ENCODE measurements at regions not wholly inside any gene's neighbourhood (a gene's known extent, or its start where the extent isn't known, plus 50 kb on each side); places are given as distances from the start of the nearest gene placed in this dataset.

DNA sequence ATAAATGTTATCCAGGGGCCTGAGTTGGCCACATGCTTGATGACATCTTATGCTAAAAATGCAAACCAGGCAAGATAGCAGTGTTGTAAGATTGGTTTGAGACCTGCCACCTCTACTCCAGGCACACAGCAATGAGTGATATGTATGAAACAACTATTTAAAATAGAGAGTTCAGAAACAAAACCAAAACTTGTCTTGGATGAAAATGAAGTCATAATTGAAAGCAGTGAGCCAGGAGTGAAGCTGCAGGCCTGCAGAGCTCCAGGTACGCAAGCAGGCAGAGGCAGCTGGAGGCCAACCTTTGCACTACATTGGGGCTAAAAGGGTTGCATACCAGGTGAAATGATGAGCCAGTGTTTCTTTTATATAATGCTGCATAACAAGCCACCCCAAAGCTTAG lies 89.2 kb upstream of the SPATS2L start:
- no peak for DNase-seq

DNA sequence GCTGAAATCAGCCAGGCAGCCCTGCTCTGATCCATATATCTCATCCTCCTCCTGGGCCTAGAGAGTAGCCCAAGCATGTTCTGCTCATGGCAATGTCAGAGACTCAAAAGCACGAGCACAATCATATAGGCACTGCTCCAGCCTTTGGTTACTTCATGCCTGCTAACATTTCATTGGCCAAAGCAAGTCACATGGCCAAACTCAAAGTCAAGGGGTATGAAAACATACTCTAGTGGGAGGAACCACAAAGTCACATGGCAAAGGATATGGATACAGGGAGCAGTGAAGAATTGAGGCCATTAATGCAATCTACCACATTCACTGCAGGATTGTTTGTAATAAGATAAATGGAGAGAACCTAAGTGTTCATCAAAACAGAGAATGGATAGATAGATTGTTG lies 87.8 kb upstream of the SPATS2L start:
- DNase-seq, result no peak

DNA sequence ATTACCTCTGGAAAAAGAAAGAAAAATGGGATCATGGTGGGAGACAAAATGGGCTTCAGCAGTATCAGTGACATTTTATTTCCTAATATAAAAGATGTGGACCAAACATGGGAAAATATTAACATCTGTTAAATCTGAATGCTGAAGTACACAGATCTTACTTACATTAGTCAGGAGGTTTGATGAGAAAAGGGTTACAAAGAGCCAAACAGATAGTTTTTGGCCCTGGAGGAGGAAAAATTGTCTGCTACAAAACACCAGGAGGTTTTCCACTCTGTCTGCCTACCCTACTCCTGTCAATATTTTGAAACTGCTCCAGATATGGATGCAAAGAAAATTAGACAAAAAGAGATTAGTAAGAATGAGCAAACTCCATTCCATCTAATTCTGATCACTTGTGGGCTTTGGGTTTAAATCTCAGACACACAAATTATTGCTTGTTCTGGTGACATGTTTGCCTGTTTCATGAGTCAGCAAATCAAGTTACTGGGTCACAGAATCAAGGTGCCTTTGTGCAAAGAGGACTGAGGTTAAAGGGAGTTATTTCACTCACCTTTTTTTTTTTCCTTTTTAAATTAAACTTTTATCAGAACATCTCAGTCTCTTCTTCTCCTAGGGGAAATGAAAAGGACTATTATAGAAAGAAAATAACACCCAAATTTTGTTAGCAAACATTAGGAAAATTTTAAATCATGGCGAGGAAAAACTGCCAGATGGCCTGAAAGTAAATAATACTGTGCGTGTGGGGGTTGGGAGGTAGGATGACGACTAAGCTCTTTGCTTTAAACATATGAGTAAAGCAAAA lies 87.0 kb upstream of the SPATS2L start:
- peak; percentile 12 for DNase-seq

DNA sequence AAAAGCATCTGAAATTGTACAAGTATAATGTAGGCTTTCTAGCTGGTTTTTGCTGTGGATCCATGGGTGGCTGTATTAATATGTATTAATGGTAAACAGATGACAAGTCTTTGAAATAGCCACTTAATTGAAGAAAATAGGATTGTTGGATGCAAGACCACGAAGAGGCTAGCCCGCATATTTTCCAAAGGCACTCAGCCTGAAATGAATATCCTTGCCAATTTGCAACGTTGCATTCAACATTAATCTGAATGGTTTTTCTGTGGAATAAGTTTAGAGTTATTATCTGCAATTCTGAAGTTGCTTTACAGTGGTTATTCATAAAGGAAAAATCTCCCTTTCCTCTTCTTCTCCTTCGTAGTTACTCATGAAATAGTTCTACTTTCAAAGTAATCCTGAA lies 86.2 kb upstream of the SPATS2L start:
- DNase-seq, result no peak

DNA sequence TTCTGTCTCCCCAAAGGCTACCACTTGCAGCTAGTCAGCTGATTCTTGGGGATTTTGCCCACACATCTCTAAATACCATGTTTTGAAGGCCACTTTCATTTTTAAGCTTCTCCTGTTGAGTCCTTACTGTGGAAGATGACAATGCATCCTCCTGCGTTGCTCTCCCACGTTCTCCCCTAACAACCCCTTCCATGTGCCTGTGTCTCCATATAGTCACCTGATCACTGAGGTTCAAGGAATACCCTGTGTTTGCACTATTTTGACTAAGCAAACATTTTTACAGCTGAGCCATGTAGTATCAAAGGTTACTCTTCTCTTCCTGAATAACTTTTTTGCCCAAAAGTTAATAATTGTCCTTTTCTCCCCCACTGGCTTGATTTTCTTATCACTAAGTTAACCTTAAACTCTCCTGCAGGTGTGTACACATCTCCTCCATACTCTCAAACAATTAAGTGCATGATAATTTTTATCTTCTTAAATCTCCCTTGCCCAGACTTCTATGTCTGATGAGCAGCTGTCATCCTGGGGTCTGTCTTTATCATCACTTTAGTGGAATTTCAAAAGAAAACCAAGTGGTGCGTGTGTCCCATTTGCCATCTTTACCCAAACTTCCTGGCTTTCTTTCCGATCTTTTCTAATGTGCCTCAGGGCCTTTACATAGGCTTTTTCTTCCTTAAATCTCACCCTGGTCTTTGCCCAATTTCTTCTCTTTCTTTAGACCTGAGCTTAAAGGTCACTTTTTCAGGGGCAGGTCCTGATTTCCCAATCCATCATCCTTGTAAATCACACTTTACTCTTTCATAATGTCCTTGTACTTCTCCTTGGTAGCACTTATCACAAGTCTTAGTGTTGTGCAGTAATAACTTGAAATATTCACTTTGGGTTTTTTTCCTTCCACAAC lies 85.2 kb upstream of the SPATS2L start:
- DNase-seq, result no peak

DNA sequence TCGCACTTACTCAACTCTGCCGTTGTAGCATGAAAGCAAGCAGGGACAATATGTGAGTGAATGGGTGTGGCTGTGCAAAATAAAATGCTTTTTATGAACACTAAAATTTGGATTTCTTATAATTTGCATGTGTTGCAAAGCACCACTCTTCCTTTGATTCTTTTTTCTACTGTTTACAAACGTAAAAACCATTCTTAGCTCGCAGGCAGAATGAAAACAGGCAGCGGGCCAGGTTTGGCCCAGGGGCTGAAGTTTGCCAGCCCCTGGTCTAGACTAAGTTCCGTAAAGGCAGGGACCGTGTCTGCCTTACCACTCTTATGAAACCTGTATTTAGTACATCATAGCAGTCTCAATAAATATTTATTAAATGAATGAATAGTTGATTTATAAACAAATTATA lies 83.7 kb upstream of the SPATS2L start:
- no peak for DNase-seq

DNA sequence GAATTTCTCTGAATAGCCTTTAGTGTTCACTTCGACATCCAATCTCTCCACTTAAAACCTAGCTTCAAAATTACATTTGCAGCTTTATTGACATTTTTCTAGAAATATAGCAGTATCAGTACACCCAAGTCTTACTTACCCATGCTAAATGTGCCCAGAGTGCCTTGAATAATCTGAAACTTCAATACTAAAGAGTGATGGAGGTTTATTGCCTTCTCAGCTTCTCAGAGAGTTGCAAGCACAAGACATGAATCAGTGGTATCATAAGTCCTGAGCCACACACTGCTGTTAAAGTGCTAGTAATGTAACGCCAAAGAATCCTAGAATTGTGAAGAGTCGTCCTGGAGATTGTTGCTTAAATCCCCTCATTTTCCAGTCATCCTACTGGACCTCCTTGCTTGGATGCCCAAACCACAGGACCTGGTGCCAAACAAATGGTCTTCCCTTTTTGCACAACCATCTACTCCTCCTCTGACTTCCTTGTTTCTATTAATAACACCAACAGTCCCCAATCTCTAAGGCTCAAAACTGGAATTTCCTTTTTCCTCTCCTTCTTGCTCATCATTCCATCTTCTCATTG lies 83.2 kb upstream of the SPATS2L start:
- DNase-seq, result no peak

DNA sequence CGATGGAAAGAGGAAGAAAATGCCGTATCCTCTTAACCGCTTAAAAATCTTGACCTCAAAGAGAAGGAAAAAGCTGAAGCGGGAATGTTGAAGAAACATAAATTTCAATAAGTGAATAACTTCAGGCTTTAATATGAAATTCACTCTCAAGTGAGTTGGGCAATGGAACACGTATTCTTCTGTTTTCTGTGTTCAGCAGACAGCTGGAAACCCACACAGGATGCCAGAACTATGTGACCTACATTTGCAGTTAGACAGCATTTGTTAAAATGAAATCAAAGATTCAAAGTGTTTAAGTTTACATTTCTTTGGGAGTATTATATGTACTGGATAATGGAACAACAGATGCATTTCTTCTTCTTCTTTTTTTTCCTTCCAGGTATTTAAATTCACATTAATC lies 80.5 kb upstream of the SPATS2L start:
- DNase-seq, result no peak

DNA sequence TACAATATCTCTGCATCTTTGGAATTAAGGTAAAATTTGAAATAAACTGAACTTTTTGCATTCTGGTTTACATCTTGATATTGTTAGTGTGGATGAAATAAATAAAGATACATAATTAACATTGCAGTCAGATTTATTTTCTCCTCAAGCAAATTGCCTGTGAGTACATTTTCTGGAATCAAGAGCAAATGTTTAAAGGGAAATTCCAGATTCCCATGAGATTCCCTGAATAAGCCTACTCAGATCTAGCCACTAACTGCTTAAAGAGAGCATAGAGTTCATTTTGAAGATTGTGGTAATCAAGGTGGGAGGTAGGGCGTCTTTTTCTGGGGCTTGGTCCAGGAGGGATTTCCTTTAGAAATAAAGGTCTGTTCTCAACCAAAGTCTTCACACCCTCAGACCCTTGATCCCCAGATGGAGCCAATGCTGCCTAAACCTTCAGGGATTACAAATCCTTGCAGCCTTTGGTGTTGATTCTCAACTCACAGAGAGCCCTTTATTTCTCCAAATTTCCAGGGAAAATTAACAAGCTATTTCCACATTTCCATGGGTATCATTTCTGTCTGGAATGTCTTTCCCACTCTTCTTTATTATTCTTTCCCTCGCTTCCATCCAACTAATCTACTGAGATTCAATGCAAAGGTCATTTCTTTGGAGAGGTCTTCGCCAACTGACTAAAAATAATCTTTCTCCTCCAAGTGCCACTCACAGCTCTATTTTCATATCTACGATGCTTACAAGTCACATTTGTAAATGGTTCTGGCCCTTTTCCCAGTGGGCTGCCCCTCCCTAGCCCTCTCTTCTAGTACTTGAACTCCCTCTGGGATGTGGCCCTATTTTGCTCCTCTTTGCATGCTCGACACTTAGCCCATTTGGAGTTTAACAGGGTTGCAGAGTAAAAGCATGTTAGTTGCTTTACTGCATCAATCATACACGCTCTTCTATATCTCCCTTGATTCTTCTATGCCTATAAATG lies 79.8 kb upstream of the SPATS2L start:
- DNase-seq, result no peak

DNA sequence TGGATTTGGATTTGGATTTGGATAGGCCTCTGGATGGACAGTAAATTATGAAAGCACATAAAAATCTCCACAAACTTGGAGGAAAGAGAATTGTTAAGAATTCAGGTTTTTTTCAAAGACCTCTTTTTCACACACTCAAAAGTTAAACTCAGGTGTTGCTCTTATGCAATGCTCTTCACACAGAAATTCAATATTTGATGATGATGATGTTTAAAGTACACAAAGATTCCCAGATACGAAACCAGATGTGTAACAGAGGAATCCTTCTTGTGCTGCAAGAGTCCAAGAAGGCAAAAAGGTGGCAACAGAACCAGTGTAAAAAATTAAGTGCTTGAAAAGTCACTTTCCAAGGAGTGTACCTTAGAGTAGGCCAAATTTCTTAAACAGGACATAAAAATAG lies 75.8 kb upstream of the SPATS2L start:
- DNase-seq, result no peak

DNA sequence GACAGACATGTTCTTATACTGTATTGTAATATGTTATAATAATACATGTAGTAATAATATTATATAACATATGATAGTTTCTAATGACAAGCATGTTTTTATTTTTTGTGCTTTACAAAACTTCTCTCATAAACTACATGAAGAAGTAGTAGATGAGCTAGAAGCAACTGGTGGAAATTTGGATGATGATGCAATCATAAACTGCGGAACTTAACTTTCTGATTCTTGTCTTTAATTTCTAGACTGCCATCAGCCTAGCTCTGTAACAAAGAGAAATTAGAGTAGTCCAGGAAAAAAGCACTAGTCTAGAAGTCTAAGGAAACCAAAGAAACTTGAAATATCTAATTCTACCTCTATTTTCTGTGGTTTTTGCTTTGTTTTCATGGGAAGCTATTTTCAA lies 71.0 kb upstream of the SPATS2L start:
- DNase-seq, result no peak

DNA sequence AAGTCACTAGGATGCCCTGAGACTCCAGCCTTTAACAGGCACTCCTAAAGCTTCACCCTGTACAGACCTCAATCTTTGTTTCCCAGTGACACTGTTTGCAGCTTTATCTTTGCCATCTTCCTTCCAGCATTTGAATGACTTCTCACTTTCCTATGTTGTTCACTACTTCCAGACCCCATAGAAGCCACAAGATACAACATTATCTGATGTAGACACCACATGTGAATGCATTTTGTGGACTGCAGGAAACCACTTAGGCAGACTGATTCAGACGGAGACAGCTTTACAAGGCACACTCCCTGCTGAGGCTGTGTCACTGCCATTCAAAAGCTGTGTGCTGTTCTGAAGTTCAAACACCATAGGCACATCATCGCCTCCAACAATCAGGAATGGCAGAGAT lies 67.3 kb upstream of the SPATS2L start:
- DNase-seq, result no peak

DNA sequence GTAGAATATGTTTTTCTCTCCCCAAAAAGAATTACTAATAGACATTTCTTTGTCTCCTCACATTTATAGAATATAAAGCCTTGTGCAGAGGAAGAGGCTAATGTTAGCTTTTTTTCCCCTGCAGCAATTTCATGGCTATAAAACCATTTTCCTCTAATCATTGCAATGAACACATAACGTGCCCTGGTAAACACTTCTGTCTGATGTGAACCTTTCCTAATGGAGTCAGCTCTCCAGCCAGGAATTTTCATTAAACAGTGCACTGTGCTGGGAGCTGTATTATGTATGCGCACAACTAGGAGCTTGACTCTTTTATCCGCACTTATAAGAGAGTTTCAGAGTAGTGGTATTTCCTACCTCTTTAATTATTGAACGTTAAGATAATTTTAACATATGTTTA lies 63.9 kb upstream of the SPATS2L start:
- no peak for DNase-seq

DNA sequence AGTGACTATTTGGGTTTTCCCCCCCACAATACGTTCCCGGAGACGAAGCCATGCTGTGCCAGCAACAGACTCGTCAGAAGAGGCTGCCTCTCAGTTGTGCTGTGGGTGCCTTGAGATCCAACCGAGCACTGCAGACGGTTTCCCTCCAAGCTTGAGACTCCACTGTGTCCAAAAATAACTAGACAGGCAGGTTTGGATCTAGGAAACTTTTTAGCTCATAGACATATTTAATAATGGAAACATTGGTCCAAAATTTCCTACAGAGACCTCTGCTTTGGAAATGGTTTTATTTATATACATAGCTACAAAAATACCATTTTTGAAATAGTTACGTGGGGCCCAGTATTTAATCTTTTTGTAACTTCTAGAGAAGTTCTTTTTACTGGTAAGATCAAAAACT lies 63.1 kb upstream of the SPATS2L start:
- DNase-seq, result no peak

DNA sequence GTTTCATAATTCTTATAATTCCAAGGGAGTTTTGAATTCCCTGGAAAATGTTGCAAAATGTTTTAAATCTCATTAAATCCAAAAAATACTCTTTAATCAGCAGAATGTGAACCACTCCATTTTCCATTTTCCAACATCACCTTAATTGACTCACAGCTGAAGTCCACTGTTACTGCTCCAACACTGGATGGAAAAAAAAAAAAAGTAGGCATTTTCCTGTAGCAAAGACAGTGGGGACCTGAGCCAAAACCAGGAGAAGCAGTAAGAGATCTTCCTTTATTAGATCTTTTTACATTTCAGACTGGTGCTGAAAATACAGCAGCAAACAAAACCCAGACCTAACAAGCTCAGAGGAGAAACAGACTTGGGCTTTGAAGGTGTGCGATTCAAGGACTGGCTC lies 62.4 kb upstream of the SPATS2L start:
- no peak for DNase-seq

DNA sequence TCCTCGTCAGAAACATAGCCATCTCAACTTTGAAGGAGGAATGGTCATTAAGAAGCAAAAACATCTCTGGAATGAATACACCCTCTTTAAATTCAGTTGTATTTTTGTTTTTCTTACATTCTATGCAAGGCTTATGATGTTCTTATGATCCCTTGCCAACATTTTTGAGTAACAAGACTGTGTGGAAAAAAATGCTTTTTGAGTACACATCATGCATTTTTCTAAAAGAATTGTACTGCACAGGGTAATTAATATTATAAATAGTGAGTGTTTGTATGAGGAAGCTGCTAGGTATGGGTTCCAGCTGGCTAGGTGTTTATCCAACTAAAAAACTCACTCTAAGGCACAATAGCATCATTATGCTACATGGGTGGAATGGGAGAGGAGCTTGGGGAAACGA lies 59.0 kb upstream of the SPATS2L start:
- no peak for DNase-seq

DNA sequence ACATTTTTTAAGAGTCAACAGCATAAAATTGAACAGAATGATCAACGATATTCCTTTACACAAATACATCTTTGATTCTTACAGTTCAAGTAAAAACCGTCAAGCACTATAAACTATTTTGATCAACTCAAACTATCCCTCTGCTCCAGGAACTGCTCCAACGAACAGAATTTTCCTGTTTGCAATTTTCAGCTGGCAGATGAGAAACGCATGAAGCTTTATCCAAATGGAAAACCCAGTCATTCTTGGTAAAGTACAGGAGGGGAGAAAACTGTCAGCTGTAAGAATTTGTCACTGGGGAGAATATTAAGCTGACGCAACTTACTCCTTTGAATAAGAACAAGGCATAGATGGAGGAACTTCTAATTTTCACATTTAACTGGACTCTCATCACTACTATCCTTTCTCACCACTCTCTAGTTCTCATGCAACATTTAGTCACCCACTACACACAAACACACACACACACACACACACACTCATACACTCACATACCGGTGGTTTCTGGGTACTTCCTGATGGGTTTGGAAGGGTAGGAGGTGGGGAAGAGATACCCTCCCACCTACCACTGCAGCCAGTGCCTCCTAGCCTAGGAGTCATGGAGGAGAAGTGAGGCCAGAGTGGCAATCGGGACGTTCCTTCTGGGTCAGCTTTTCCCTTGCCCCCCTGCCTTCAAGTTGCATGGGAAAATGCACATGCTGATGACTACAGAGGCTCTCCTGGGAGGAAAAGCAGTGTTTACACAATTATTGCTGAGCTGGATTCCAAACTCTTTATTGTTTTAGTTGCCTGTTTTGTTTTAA lies 54.0 kb upstream of the SPATS2L start:
- no peak for DNase-seq

DNA sequence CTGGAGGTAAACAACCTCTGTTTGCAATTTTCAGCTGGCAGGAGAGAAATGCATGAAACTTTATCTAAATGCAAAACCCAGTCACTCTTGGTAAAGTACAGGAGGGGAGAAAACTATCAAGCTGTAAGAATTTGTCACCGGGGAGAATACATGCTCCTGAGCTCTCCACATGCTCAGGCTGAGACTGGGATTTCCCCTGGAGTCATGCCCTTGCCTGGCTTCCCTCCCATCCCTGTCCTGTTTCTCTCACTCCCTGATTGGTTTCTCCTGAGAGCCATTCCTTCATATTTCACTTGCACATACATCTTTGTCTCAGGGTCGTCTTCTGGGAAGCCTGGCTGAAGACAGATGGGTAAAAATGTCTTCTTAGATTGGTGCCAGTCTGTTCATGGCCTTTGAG lies 52.9 kb upstream of the SPATS2L start:
- no peak for DNase-seq

DNA sequence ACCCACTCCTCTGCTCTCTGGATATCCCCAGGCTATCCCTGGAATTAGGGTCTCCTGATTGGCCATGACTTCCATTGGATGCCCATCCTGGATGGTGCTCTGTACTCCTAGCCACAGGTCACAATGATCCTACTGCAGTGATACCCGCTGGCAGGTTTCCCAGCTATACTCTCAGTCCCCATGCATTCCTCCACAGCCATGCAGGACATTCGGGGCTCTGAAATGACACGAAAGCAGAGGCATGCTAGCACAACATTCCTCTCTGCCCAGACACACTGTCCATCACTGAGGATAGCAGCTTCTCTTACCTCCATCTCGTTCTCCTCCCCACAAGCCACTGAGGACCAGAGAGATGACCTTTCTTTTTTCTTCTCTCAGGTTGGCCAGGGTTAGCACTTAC lies 51.7 kb upstream of the SPATS2L start:
- DNase-seq, result no peak

DNA sequence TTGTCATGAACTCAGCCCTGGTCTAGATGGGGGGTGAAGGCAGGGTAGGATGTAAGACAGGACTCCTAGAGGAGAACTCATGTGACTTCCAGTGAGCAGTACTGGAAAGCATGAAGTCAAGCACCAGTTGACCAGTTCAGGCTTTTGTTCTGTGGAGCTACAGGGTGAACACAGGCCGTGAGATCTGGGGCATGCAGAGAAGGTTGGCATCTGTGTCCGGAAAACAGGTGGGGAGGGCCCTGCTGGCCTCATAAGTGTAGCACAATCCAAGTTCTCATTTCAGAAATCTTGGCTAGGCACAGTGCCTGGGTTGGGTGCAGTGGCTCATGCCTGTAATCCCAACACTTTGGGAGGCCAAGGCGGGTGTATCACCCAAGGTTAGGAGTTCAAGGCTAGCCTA lies 50.9 kb upstream of the SPATS2L start:
- no peak for DNase-seq

Measured in NCI-H69 (cell line).